Heart right ventricle (tissue), 16 donors: ENCODE measurements at regions not wholly inside any gene's neighbourhood (a gene's known extent, or its start where the extent isn't known, plus 50 kb on each side); places are given as distances from the start of the nearest gene placed in this dataset.

Experiments
- ATAC-seq, 8 donors: fragments of 200-7000 bp; cut with Tn5 transposase; one replicate each; pipeline ENCODE4 v1.9.1; 2020; ENCODE audit warnings: mild to moderate bottlenecking in 8 of 8, moderate library complexity in 8 of 8, moderate number of reproducible peaks in 1 of 8
- DNase-seq, 2 donors: peaks; one replicate each; pipeline ENCODE4 v3.0.0-alpha.2; 2020
- H3K27ac ChIP-seq, 10 donors: fragments of 200-600 bp; sonication (generic) in 2 of 10; one replicate each; pipeline versions ENCODE4 v1.5.0 to v1.8.0; 2020 to 2022; ENCODE audit warnings: mild to moderate bottlenecking in 3 of 10
- H3K27me3 ChIP-seq, 7 donors: fragments of 200-600 bp; one replicate each; pipeline ENCODE4 v1.8.0; 2021 to 2022; ENCODE audit warnings: mild to moderate bottlenecking in 2 of 7
- H3K36me3 ChIP-seq, 9 donors: fragments of 200-600 bp; sonication (generic) in 1 of 9; one replicate each; pipeline versions ENCODE4 v1.5.0 to v1.8.0; 2020 to 2022; ENCODE audit warnings: mild to moderate bottlenecking in 2 of 9
- H3K4me1 ChIP-seq, 9 donors: fragments of 200-600 bp; sonication (generic) in 1 of 9; one replicate each; pipeline versions ENCODE4 v1.5.0 to v1.8.0; 2020 to 2022; ENCODE audit warnings: mild to moderate bottlenecking in 4 of 9
- H3K4me3 ChIP-seq, 10 donors: fragments of 200-600 bp; sonication (generic) in 2 of 10; one replicate each; pipeline versions ENCODE4 v1.5.0 to v1.8.0; 2020 to 2022; ENCODE audit warnings: mild to moderate bottlenecking in 7 of 10, moderate library complexity in 2 of 10
- H3K9me3 ChIP-seq, 11 donors: fragments of 200-600 bp in 10 of 11; sonication (generic) in 2 of 11; one replicate each; pipeline versions ENCODE4 v1.5.0 to v1.8.0; 2013 to 2022; ENCODE audit warnings: mild to moderate bottlenecking in 2 of 11, control low read depth in 1 of 11, moderate library complexity in 1 of 11
- CTCF ChIP-seq, 9 donors: fragments of 200-600 bp; sonication (generic) in 2 of 9; IDR thresholded peaks; one replicate each; pipeline versions ENCODE4 v1.5.0 to v1.8.0; 2021 to 2022; ENCODE audit warnings: antibody characterized with exemption in 9 of 9, mild to moderate bottlenecking in 5 of 9, moderate library complexity in 1 of 9
- WGBS, 2 donors: extraction: QIAGEN DNeasy Blood & Tissue Kit; methylation state at CpG; one replicate each; pipeline ENCODE4 v1.1.7; 2013; ENCODE audit warnings: inconsistent platforms in 1 of 2; 5-methylcytosine and 5-hydroxymethylcytosine counted together
- intact Hi-C, 10 donors: fragments of 100-400 bp; cut with DNase I; formaldehyde crosslinking; loops; one replicate each; pipeline versions ENCODE4 v1.11.1 to v1.14.2; 2022
- donor health status: Arrhythmogenic right ventricular cardiomyopathy.
- donor health status: ischemic (EF 13 %, LVEDD 7.1; RV severe dilation, severe dysfunction).
- donor health status: healthy with polysubstance abuse.
- donor health status: DM: no; HTN: yes; CAD: no.
- donor health status: DM: no; HTN: no; CAD: no.
- donor health status: ischemic (EF 25% LVEDD 6.9; RV normal size, moderate dysfunction).
- donor health status: ischemic (EF 25% LVEDD 5.7; RV mildly dilated, moderate dysfunction).
- donor health status: healthy.
- donor health status: DM: yes; HTN: yes; CAD: no.
- donor health status: Ischemic cardiomyopathy.
- donor health status: ischemic (EF 35%, LVEDD 5.7; RV mildly dilated, moderate dysfunction).
- donor health status: nonischemic (EF 11% LVEDD 7.7; RV severe dilation, severe dysfunction).
- donor health status: DM: yes; HTN: yes; CAD: no.
- donor health status: PGD.
- donor health status: ischemic (EF 29% LVEDD 5.4; RV normal size, mild dysfunction).
- donor health status: nonischemic (EF 23%, LVEDD 6.1; RV moderate dilation, normal function).

GRCh38 chr21:29406385-29406784, 107.7 kb downstream of the BACH1 start:
- intact Hi-C loops, result no loop called here
- Histone ChIP-seq H3K27me3 (no peaks in the 10 kb centered on the region), H3K27ac (no peak overlapping the region), H3K9me3 (peaks cover 0 to 6% (median 0%) of the 10 kb centered on the region in 11 donors), H3K36me3 (peaks cover 0 to 4% (median 0%) of the 10 kb centered on the region in 9 donors), H3K4me3 (no peak overlapping the region), H3K4me1 (no peaks in the 10 kb centered on the region)
- ATAC-seq (no peak), DNase-seq (no peak)
- TF ChIP-seq CTCF (IDR thresholded peaks at IDR 0.05), result no peak

GRCh38 chr21:29407571-29407970, 108.8 kb downstream of the BACH1 start:
- WGBS, 2 donors, result 92 to 100% methylated on average over 2 of the region's 2 CpGs
- Histone ChIP-seq H3K4me3 (no peak overlapping the region), H3K9me3 (peaks cover 0 to 6% (median 0%) of the 10 kb centered on the region in 11 donors), H3K27ac (no peak overlapping the region), H3K27me3 (no peaks in the 10 kb centered on the region), H3K4me1 (no peaks in the 10 kb centered on the region), H3K36me3 (peaks cover 0 to 5% (median 0%) of the 10 kb centered on the region in 9 donors)
- TF ChIP-seq CTCF (IDR thresholded peaks at IDR 0.05), result no peak
- intact Hi-C loops, result no loop called here
- DNase-seq (no peak), ATAC-seq (no peak)

- DNase-seq (no peak), ATAC-seq (no peak)
- Histone ChIP-seq H3K27me3 (no peaks in the 10 kb centered on the region), H3K9me3 (no peaks in the 10 kb centered on the region), H3K27ac (no peak overlapping the region), H3K4me1 (no peaks in the 10 kb centered on the region), H3K36me3 (peaks cover 0 to 10% (median 0%) of the 10 kb centered on the region in 9 donors), H3K4me3 (no peak overlapping the region)
- WGBS, 2 donors, result 80 to 85% methylated on average over 3 of the region's 3 CpGs
- intact Hi-C loops, result no loop called here
- TF ChIP-seq CTCF (IDR thresholded peaks at IDR 0.05), result no peak
These were observed 115.0 kb downstream of the BACH1 start for GRCh38 chr21:29413683-29414082.

GRCh38 chr21:29416268-29416667, 117.5 kb downstream of the BACH1 start:
- DNase-seq (no peak), ATAC-seq (no peak)
- H3K36me3 ChIP-seq, result peaks cover 0 to 10% (median 0%) of the 10 kb centered on the region in 9 donors
- H3K4me3 ChIP-seq, result no peak overlapping the region
- H3K27ac ChIP-seq, result no peak overlapping the region
- no peaks in the 10 kb centered on the region for H3K27me3 ChIP-seq
- WGBS, 2 donors, result 94 to 96% methylated on average over 4 of the region's 4 CpGs
- no peaks in the 10 kb centered on the region for H3K9me3 ChIP-seq
- intact Hi-C loops, result no loop called here
- no peaks in the 10 kb centered on the region for H3K4me1 ChIP-seq
- TF ChIP-seq CTCF (IDR thresholded peaks at IDR 0.05), result no peak

GRCh38 chr21:29418813-29419212, 120.1 kb downstream of the BACH1 start:
- WGBS, 2 donors, result 89% methylated on average over 2 of the region's 2 CpGs
- Histone ChIP-seq H3K27me3 (no peaks in the 10 kb centered on the region), H3K4me1 (no peaks in the 10 kb centered on the region), H3K27ac (no peak overlapping the region), H3K4me3 (no peak overlapping the region), H3K36me3 (no peaks in the 10 kb centered on the region), H3K9me3 (no peaks in the 10 kb centered on the region)
- intact Hi-C loops, result no loop called here
- DNase-seq (no peak), ATAC-seq (no peak)
- TF ChIP-seq CTCF (IDR thresholded peaks at IDR 0.05), result no peak
